ENCODE measurements at regions not wholly inside any gene's neighbourhood (a gene's known extent, or its start where the extent isn't known, plus 50 kb on each side); places are given as distances from the start of the nearest gene placed in this dataset.

GRCh38 chr4:3818371-3818770 lies 52.2 kb downstream of the ADRA2C start:
- no peak for DNase-seq

- no peak for DNase-seq
Observed at GRCh38 chr4:3819210-3819919, 53.2 kb downstream of the ADRA2C start.

GRCh38 chr4:3820016-3820805 lies 54.0 kb downstream of the ADRA2C start:
- no peak for DNase-seq

DNA sequence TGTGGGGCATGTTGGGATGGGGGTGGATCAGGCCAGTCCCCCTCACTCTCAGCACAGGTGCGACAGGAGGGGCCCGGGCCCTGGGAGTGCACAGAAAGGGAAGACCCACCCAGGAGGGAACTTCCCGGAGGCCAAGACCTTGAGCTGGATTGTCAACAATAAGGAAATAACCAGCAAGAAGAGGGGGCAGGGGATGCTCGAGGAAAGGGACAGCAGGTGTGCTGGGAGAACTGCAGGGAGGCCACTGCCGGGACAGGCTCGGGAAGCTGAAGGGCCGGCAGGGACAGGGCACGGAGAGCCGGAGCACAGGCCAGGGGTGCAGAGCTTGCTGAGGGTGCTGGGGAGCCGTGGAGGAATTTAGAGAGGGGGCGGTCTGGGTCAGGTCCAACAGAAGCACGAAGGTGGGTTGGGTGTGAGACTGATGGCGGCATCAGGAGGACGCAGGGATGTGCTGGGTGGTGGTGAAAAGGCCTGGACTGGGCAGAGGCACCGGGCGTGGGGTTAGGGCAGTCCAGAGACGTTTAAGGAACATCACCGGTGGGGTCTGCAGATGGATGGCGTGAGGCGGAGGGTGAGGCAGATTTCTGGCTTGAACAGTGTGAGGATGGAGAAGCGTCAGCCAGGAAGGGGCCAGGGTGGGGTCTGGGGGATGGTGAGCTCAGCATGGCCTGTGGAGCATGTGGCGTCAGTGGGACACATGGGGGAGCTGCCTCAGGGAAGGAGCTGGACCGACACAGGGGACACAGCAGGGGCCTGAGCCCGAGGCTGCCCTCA lies 54.8 kb downstream of the ADRA2C start:
- no peak for DNase-seq

DNA sequence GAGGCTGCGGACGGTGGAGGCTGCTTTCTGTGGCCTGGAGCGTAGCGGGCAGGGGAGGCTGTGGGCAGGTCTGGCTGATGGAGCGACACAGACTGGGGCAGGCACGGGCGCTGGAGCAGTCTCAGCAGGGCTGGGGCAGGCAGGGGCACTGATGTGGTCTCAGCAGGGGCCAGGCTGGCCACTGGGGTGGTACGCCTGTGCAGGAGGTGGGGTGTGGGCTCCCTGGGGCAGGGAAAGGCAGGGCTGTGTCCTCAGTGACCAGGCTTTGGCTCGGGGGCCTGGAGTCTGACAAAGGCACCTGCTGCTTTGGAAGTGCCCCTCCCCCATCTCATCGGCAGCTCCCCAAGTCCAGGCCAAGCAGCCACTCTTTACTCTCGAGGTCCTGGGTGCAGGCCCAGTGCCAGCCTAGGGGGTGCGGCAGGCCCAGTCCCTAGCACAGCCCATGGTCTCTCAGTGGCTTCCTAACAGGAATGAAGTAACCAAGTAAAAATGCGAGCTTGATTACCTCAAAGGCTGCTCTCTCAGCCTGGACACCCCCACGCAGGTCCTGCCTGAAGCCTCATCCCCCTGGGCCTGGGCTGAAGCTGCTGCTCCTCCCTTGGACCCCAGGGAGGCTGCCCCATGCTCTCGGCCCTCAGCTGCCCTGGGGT lies 55.5 kb downstream of the ADRA2C start:
- DNase-seq: no peak

GRCh38 chr4:3822230-3822947 lies 56.2 kb downstream of the ADRA2C start:
- no peak for DNase-seq

DNA sequence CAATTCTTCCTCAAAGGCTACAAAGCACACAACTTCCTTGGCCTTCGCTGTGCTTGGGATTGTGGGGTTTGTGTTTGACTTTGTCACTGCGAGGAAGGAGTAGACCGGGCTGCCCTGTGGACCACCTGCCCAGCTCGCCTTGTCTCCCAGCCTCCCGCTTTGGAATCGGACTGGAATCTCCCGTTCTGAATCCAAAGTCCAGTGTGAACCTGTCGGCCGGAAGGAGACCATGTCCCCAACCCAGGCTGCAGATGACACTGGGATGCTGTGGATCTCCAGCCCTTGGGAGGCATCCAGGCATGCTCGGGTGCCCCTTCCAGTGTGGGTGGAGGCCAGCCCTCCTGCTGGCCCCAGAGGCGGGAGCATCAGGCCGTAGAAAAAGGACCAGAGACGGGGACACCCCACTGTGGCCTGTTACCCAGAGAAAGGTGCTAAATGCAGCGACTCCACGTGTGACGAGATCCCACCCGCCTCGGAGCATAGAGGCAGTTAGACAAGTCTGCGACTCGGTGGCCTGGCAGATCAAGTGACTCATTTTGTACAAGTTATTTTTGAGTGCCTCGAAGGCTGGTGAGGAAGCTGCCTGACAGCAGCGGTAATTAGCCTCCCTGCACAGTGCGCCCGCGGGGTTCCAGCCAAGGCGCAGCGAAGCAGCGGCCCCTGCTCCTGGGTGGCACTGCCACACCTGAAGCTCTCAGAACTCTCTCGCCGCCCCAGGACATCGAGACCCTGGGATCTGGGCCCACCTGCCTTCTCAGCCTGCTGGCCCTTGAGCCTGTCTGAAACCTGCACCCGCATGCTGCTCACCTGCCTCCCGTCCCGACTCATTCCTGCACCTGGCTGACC lies 57.5 kb downstream of the ADRA2C start:
- no peak for DNase-seq

- DNase-seq: no peak
Observed at GRCh38 chr4:3824521-3825270, 58.5 kb downstream of the ADRA2C start.

- DNase-seq: no peak
Observed at GRCh38 chr4:3825530-3825929, 59.3 kb downstream of the ADRA2C start.

- DNase-seq: no peak
Observed at GRCh38 chr4:3826247-3827172, 60.3 kb downstream of the ADRA2C start.

DNA sequence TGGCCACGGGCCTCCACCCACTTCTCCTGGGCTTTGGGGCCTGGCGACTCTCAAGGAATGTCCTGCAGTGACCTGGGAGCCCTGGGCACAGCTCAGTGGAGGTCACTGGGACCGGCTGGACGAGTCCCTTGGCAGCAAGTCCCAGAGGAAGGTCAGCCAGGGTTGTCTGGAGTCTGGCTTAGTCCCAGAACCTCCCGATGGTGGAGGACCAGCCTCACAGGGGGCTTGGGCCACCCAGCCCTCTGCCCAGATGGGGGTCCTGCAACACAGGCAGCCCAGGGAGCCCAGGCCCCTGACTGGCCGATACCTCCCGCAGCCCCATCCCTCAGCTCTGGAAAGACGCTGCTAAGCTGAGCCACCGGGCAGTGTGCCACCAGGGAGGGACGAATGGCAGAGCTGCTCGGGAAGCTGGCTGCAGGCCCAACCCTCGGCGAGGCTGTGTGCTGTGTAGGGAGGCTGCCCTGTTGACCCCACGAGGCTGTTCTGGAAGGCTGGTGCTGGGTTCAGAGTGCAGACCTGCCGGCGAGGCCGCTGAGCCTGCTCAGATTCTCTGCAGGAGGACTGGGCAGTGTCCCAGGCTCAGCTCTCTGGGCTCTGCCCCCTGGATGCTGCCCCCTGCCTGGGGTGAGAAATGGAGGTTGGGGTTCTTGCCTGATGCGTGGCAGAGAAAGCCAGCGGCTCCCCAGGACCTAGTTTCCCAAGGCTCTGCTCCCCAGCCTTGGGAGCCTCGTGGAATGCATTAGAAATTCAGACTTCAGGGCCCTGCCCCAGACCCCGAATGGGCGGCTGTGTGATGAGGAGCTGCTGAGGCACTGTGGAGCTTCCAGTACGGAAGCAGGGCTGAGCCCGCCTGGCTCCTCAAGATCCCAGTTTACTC lies 61.7 kb downstream of the ADRA2C start:
- no peak for DNase-seq

DNA sequence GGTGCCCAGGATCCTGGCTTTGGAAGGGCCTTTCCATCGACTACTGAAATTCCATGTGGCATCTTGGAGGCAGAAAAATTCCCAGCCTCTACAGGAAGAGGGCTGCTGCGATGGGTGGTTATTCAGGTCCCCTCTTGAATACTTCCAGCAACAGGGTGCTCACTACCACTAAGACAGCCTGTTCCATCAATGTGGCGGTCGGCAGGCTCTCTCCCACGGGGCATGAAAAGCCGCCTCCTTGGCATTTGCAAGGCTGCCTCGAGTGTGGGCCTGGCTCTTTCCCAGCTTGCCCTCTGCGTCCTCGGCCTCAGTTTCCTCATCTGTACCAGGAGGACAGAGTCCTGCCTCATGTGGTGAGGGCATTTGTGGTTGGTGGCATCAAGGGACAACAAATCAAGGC lies 62.4 kb downstream of the ADRA2C start:
- no peak for DNase-seq

DNA sequence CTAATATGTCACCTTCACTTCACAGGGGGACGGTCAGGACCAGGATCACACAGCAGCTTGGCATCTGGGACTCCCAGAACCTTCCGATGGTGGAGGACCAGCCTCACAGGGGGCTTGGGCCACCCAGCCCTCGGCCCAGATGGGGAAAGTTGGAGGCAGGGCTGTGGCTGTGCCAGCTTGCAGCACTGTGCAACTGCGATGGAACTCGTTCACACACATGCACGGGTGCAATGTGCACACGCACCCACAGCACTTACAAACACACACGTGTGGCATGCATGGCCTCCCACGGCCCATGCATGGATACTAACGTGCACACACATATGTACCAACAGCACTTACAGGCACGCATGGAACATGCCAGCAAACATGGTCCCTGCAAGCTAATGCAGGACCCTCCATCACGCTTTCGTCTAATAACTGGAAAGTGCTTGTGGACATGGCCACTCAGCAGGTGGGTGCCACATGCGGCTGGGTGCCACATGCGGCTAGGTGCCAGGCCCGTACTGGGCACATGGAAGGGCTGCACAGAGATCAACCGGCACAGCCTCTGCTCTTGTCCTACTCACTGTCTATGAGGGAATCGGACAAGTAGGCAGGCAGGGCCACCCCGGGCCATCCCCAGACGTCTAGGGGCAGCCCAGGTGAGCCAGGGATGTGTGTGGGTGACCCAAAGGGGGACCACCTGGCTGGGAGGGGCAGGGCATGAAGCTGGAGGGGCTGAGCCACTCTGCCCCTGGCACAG lies 63.2 kb downstream of the ADRA2C start:
- DNase-seq: no peak

GRCh38 chr4:3829956-3830773 lies 64.0 kb downstream of the ADRA2C start:
- DNase-seq: no peak

DNA sequence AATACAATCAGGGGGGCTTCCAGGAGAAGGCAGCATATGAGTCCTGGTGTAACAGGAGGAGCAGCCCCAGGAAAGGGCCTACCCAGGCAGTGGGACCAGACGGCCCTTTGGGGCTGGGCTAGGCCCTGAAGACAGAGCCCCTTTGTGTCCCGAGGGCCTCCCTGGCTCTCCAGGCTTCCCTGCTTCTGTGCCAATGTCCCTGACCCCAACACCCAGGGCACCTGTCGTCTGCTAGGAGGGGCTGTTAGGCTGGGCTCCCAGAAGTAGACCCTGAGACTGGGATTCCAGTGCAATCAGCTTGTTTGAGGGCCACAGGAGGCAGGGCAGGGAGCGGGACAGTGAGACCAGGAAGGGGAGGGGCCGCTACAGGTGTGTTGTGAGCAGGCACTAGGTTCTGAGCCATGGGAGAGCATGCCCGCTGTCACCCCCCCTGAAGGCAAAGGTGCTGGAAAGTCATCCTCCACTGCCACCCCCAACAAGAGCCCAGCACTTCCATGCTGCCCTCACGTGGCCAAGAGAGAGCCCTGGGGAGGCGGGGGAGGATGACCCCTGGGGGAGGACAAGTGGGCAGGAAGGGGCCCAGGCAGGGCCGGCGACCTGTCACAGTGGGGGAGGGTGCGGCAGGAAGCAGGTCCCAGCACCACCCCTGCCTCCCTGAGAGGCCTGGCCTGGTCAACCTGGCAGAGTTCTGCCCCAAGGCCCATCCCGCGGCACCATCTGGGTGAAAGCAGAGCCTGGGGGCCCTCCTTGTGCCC lies 64.8 kb downstream of the ADRA2C start:
- no peak for DNase-seq

Data from central memory CD4-positive, alpha-beta T cell (primary cell).